ES-I3 (cell line): ENCODE measurements at regions not wholly inside any gene's neighbourhood (a gene's known extent, or its start where the extent isn't known, plus 50 kb on each side); places are given as distances from the start of the nearest gene placed in this dataset.
A peak's percentile ranks its signal among the peaks of the same experiment; 100 is the strongest.

ENCODE experiments used
- H3K36me3 ChIP-seq: 2 replicates; pipeline ENCODE4 v1.6.1; 2013; ENCODE audit warnings: mild to moderate bottlenecking, low read length, control low read depth, moderate library complexity; ENCODE audit not compliant: insufficient read depth
- H3K4me1 ChIP-seq: 2 replicates; pipeline ENCODE4 v1.6.1; 2013; ENCODE audit warnings: mild to moderate bottlenecking, control low read depth, low read length; ENCODE audit not compliant: insufficient read depth
- H3K9ac ChIP-seq: 2 replicates; pipeline ENCODE4 v1.6.1; 2013; ENCODE audit warnings: low read depth, mild to moderate bottlenecking, low read length, moderate library complexity
- H3K9me3 ChIP-seq: 2 replicates; pipeline ENCODE4 v1.6.1; 2013; ENCODE audit warnings: mild to moderate bottlenecking, low read length, moderate library complexity; ENCODE audit not compliant: control insufficient read depth, insufficient read depth

DNA sequence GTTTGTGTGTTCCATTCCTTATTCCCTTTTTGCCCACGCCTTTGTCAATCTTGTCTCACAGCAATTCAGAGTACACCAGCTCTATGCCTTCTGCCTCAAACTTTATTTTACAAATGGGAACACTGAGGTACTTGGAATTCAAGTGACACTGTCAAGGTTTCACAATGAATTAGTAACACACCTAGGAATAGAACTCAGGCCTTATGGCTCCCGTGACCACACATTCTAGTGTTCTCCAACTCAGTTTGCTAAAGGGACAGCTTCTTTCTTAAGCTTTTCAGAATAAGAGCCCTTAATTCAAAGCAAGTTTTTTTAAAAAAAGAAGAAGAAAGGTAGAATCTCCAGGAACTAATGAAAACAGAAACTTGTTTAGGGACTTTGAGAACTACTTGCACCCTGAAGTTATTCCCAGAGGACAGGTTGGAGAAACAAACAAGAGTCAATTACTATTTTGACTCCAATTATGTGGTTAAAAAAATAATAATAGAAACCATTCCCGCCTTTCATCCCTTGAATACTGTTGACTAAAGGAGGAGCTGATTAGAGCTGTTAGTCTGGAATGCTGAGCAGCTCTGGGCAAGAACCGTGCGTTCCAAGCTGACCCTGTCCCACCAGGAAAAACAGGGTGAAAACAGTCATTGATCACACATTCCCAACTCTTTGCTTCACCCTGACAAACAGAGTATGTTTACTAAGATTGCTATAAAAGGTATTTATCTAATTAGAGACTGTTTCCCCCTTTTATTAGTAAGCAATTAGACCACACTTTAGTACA is 408.8 kb upstream of the CNKSR2 start:
- H3K4me1 ChIP-seq = no peaks in the 10 kb centered on the region
- no peak overlapping the region for H3K9ac ChIP-seq
- no peaks in the 10 kb centered on the region for H3K36me3 ChIP-seq
- H3K9me3 ChIP-seq = no peaks in the 10 kb centered on the region; the same call in none of the 2 replicates

- Histone ChIP-seq H3K4me1 (peaks cover 11% of the 10 kb centered on the region), H3K9ac (no peak overlapping the region), H3K9me3 (no peaks in the 10 kb centered on the region), H3K36me3 (no peaks in the 10 kb centered on the region)
Measured at GRCh38 chrX:20954014-20954413, 420.2 kb upstream of the CNKSR2 start.

- Histone ChIP-seq H3K9me3 (no peaks in the 10 kb centered on the region), H3K36me3 (no peaks in the 10 kb centered on the region)
Measured at GRCh38 chrX:20952180-20952579, 422.0 kb upstream of the CNKSR2 start.

DNA sequence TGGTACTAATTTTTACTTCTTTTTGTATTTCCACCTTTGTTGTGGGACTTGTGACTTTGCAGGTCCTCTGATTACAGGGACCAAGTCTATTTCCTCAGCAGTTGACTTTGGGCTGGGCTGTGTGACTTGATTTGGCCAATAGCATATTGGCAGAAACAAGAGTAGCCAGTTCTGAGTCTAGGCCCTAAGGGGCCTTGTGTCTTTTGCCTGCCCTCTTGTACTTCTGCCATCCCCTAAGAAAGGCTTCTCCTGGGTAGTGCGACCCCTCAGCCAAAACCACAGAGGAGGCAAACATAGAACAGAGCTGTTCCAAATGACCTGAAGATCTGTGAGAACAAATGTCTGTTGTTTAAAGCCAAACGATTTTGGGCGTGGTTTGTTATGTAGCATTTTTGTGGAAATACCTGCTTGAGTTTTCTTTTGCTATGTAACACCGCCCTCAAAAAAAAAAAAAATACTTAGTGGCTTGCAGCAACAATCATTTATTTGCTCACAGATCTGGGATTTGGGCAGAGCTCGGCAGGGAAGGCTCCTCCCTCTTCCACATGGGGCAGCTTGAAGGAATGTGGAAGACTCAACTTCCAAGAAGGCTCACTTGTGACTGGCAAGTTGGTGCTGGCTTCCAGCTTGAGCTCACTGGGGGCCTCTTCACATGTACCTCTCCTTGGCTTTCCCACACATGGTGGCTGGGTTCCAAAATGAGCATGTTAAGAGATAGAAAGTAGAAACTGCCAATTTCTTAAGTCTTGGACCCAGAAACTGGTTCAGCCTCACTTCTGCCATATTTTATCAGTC is 423.0 kb upstream of the CNKSR2 start:
- Histone ChIP-seq H3K9ac (no peak overlapping the region), H3K36me3 (no peaks in the 10 kb centered on the region), H3K4me1 (peaks cover 23% of the 10 kb centered on the region), H3K9me3 (no peaks in the 10 kb centered on the region)

More at GRCh38 chrX:20952180-20952579, 422.0 kb upstream of the CNKSR2 start:
- Histone ChIP-seq H3K9ac (no peak overlapping the region), H3K4me1 (peaks cover 20% of the 10 kb centered on the region)

- H3K36me3 ChIP-seq = no peaks in the 10 kb centered on the region
- no peaks in the 10 kb centered on the region for H3K9me3 ChIP-seq
- peaks cover 23% of the 10 kb centered on the region for H3K4me1 ChIP-seq
- H3K9ac ChIP-seq = peak overlapping the region; percentile 4; the same call in 1 of the 2 replicates
Measured at GRCh38 chrX:20947411-20947912, 426.8 kb upstream of the CNKSR2 start.

GRCh38 chrX:20913760-20914159 is 460.5 kb upstream of the CNKSR2 start:
- no peaks in the 10 kb centered on the region for H3K9me3 ChIP-seq
- H3K36me3 ChIP-seq = no peaks in the 10 kb centered on the region
- no peak overlapping the region for H3K9ac ChIP-seq
- H3K4me1 ChIP-seq = no peaks in the 10 kb centered on the region

DNA sequence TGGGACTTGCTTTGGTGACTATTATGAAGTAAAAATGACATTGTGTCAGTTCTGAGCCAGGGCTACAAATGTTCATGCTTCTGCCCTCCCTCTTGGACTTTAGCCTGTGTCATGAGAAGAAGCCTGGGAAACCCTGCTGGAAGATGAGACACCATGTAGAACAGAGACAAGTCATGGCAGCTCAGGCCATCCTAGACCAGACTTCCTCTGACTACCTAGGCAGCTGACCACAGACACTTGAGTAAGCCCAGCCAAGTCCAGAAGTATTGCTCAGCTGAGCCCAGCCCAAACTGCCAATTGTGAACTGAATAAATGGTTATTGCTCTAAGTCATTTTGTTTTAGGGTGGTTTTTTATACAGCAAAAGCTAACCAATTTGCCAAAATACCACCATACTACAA is 467.6 kb upstream of the CNKSR2 start:
- Histone ChIP-seq H3K9me3 (no peaks in the 10 kb centered on the region), H3K4me1 (no peaks in the 10 kb centered on the region), H3K36me3 (no peaks in the 10 kb centered on the region), H3K9ac (no peak overlapping the region)

GRCh38 chrX:20884565-20884964 is 489.7 kb upstream of the CNKSR2 start:
- H3K9ac ChIP-seq = no peak overlapping the region
- H3K9me3 ChIP-seq = peaks cover 9% of the 10 kb centered on the region

DNA sequence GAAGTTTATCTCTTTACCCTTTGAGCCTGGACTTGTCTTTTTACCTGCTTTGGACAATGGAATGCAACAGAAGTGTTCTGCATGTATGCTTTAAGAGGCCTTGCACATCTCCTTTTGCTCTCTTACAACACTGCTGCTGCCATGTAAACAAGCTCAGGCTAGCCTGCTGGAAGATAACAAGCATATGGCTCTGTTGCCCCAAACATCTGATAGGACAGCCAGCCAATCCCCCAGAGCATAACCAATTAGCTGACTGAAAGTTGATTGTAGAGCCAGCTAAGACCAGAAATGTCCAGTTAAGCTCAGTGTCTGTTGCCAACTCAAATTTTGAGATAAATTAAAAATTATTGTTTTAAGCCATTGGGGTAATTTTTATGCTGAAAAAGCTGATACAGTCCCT is 510.6 kb upstream of the CNKSR2 start:
- Histone ChIP-seq H3K9ac (no peak overlapping the region), H3K4me1 (peaks cover under 1% of the 10 kb centered on the region; the same call in 1 of the 2 replicates), H3K9me3 (peaks cover 26% of the 10 kb centered on the region), H3K36me3 (no peaks in the 10 kb centered on the region; the same call in 1 of the 2 replicates)

More at GRCh38 chrX:20884565-20884964, 489.7 kb upstream of the CNKSR2 start:
- no peaks in the 10 kb centered on the region for H3K36me3 ChIP-seq
- H3K4me1 ChIP-seq = no peaks in the 10 kb centered on the region

- Histone ChIP-seq H3K4me1 (peaks cover 12% of the 10 kb centered on the region), H3K36me3 (no peaks in the 10 kb centered on the region; the same call in 1 of the 2 replicates), H3K9me3 (peaks cover 26% of the 10 kb centered on the region), H3K9ac (no peak overlapping the region)
Measured at GRCh38 chrX:20861113-20861512, 513.1 kb upstream of the CNKSR2 start.

- Histone ChIP-seq H3K9me3 (peaks cover 20% of the 10 kb centered on the region), H3K4me1 (peaks cover 12% of the 10 kb centered on the region), H3K9ac (no peak overlapping the region), H3K36me3 (no peaks in the 10 kb centered on the region; the same call in 1 of the 2 replicates)
Measured at GRCh38 chrX:20857746-20858145, 516.5 kb upstream of the CNKSR2 start.

DNA sequence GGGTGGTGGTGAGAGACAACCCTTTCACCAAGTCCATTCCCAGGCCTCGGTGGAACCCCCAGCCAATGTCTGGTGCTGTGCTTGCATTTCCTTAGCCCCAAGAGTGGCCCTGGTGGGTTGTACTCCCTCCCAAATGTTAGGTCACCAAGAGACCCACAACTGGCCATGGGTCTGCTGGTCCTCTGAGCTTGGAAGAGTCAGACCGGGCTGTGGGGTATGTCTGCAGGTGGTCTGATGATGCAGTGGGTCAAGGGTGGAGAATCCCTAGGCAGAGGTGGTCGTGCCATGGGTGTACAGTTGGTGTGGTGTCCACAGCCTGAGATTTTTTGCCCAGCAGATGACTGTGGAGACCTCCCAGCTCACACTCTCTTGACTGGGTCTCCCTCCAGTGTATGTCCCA is 535.7 kb upstream of the CNKSR2 start:
- H3K4me1 ChIP-seq = no peaks in the 10 kb centered on the region
- H3K9me3 ChIP-seq = peaks cover 2% of the 10 kb centered on the region
- H3K36me3 ChIP-seq = no peaks in the 10 kb centered on the region
- no peak overlapping the region for H3K9ac ChIP-seq

DNA sequence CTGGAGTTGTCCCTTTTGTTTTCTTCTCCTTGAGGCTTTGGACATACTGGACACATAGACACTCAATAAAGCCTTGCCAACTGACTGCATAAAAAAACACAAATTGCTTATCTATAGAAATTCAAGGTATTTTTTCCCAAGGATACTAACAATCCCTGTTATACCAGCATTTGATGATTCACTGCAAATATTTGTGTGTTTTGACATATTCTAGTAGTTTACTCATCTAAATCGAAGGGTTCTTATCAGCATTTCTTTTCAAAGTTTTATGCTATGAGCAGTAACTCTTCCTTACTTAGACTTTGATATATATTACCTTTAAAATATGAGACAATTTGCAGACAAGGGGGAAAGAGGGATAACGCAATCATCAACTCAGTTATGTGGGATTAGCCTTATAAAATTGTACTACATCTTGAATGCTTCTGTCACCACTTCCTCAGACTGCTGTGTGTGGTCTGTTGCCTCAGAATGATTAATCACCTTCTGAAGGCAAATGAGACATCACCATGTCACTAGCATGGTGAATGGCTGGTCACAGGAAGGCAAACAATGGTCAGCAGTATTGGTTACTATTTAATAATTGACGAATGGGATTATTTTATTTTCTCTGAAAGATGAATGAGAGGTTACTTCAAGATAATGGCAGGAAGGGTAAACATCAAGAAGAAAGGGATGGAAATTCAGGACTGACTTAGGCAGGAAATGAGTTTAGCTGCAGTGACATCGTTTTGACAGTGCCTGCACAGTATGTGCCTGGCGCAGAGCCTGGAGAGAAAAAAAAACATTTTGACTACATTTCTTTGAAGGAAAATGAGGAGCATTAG is 544.3 kb upstream of the CNKSR2 start:
- 0 out of 2 replicates have a peak, but pooled peaks cover 2% of the 10 kb centered on the region for H3K9me3 ChIP-seq
- no peak overlapping the region for H3K9ac ChIP-seq
- H3K36me3 ChIP-seq = no peaks in the 10 kb centered on the region
- no peaks in the 10 kb centered on the region for H3K4me1 ChIP-seq

GRCh38 chrX:20825984-20826383 is 548.2 kb upstream of the CNKSR2 start:
- Histone ChIP-seq H3K4me1 (no peaks in the 10 kb centered on the region), H3K9me3 (no peaks in the 10 kb centered on the region), H3K9ac (no peak overlapping the region), H3K36me3 (no peaks in the 10 kb centered on the region)
